ENCODE measurements at regions not wholly inside any gene's neighbourhood (a gene's known extent, or its start where the extent isn't known, plus 50 kb on each side); places are given as distances from the start of the nearest gene placed in this dataset.

DNA sequence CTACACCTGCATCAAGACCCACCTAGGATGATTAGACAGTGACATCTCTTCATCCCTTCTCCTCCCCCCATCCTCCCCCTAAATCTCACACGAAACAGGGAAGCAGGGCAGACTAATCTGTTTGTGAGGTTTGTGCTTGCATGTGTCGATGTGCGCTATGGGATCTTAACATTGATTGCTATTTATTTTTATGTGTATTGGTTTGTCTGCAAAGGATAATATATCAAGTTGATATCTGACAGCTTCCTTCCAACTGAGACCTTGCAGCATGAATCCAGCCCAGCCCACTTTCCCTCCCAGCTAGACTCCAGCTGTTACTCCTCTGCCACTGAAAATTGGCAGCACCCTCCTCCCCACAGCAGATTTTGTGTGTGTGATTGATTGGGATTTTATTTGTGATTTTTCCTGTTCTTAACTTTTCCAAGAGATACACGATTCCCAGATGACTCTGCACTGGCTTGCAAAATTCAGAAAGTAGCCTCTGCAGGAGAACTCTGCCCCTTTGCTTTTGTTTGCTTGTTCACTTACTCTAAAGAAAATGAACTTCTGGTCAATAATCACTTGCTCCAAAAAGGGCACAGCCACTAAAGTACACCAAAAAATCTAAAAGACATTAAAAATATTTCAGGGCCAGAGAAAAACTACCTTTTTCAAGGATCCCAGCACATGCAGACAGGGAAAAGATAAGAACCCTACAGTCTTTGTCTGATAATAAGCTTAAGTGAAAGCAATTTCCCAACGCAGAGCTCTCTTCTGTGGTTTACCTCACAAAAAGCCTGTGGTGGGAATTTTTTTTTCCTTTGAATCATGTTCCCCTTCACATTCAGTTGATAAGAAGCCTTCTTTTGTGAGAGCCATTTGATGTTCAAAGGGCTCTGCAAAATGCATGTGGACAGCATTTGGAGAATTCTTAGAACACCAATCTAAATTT is 222.1 kb downstream of the RPS29 start:
- no peak for DNase-seq (ENCODE audit: low read depth, low spot score)
- Histone ChIP-seq H3K9me3 (ENCODE audit: control insufficient read depth, low read depth, low read length) (no peaks in the 10 kb centered on the region), H3K36me3 (ENCODE audit: control insufficient read depth in 2 of 2, extremely low read depth in 1 of 2, insufficient read depth in 2 of 2, low read length in 2 of 2) (no peaks in the 10 kb centered on the region), H3K9me1 (ENCODE audit: control insufficient read depth, extremely low read depth, insufficient read depth, low read length) (no peaks in the 10 kb centered on the region), H3K9ac (ENCODE audit: control insufficient read depth, extremely low read depth, insufficient read depth, low read length) (no peak overlapping the region), H3K4me1 (ENCODE audit: control insufficient read depth, extremely low read depth, insufficient read depth, low read length) (no peaks in the 10 kb centered on the region), H3K79me2 (ENCODE audit: control insufficient read depth, insufficient read depth, low read length) (no peaks in the 10 kb centered on the region), H4K20me1 (ENCODE audit: control insufficient read depth, extremely low read depth, insufficient read depth, low read length) (no peaks in the 10 kb centered on the region), H2AFZ (ENCODE audit: control insufficient read depth, low read length) (no peak overlapping the region), H3K4me3 (ENCODE audit: control insufficient read depth in 2 of 3, extremely low read depth in 1 of 3, insufficient read depth in 2 of 3, low read depth in 1 of 3, low read length in 3 of 3) (no peak overlapping the region), H3K27ac (ENCODE audit: control insufficient read depth, insufficient read depth, low read length) (no peak overlapping the region), H3K27me3 (ENCODE audit: control insufficient read depth, extremely low read depth, insufficient read depth, low read length) (no peaks in the 10 kb centered on the region), H3K4me2 (ENCODE audit: control insufficient read depth, extremely low read depth, insufficient read depth, low read depth, low read length) (no peak overlapping the region)
- no peak for TF ChIP-seq EZH2 (IDR thresholded peaks at IDR 0.05; ENCODE audit: low read length)
- TF ChIP-seq, protein P1, sequence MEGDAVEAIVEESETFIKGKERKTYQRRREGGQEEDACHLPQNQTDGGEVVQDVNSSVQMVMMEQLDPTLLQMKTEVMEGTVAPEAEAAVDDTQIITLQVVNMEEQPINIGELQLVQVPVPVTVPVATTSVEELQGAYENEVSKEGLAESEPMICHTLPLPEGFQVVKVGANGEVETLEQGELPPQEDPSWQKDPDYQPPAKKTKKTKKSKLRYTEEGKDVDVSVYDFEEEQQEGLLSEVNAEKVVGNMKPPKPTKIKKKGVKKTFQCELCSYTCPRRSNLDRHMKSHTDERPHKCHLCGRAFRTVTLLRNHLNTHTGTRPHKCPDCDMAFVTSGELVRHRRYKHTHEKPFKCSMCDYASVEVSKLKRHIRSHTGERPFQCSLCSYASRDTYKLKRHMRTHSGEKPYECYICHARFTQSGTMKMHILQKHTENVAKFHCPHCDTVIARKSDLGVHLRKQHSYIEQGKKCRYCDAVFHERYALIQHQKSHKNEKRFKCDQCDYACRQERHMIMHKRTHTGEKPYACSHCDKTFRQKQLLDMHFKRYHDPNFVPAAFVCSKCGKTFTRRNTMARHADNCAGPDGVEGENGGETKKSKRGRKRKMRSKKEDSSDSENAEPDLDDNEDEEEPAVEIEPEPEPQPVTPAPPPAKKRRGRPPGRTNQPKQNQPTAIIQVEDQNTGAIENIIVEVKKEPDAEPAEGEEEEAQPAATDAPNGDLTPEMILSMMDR (optimal IDR thresholded peaks at IDR 0.05 in 1 of 3, IDR thresholded peaks at IDR 0.05 in 1 of 3, conservative IDR thresholded peaks at IDR 0.05 in 1 of 3; ENCODE audit: extremely low read depth in 1 of 3, insufficient read depth in 2 of 3, low read length in 3 of 3), result no peak
- no peak for FAIRE-seq
- dilution Hi-C loops (cut with MboI; ENCODE audit: extremely low pct_ligation_motif_present, low sequenced_read_pairs), result no loop called here

DNA sequence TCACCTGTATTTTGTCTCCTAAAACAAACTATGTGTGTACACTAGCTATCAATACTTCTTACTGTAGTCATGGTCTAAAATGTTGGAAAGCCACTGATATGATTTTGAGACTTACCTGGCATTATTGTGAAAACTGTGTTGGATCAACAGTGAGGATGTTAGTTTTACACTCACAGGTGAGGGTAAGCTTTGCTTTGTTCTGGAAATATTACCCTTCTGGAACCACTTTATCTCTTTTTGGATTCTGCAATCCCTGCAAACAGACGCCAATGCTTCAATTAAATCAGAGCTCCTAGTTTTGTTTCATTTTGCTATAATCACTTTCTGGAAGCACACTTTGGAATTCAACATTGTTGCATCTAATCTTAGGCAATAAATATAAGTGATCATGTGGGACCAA is 223.3 kb downstream of the RPS29 start:
- H3K9me3 ChIP-seq (ENCODE audit: control insufficient read depth, low read depth, low read length), result no peaks in the 10 kb centered on the region
- H3K4me3 ChIP-seq (ENCODE audit: control insufficient read depth in 2 of 3, extremely low read depth in 1 of 3, insufficient read depth in 2 of 3, low read depth in 1 of 3, low read length in 3 of 3), result no peak overlapping the region
- H4K20me1 ChIP-seq (ENCODE audit: control insufficient read depth, extremely low read depth, insufficient read depth, low read length), result no peaks in the 10 kb centered on the region
- no peak for FAIRE-seq
- dilution Hi-C loops (cut with MboI; ENCODE audit: extremely low pct_ligation_motif_present, low sequenced_read_pairs), result no loop called here
- no peaks in the 10 kb centered on the region for H3K27me3 ChIP-seq (ENCODE audit: control insufficient read depth, extremely low read depth, insufficient read depth, low read length)
- no peak overlapping the region for H3K27ac ChIP-seq (ENCODE audit: control insufficient read depth, insufficient read depth, low read length)
- TF ChIP-seq EZH2 (IDR thresholded peaks at IDR 0.05; ENCODE audit: low read length), result no peak
- TF ChIP-seq, protein P1 (optimal IDR thresholded peaks at IDR 0.05 in 1 of 3, IDR thresholded peaks at IDR 0.05 in 1 of 3, conservative IDR thresholded peaks at IDR 0.05 in 1 of 3; ENCODE audit: extremely low read depth in 1 of 3, insufficient read depth in 2 of 3, low read length in 3 of 3), result no peak
- H3K9ac ChIP-seq (ENCODE audit: control insufficient read depth, extremely low read depth, insufficient read depth, low read length), result no peak overlapping the region
- H3K4me2 ChIP-seq (ENCODE audit: control insufficient read depth, extremely low read depth, insufficient read depth, low read depth, low read length), result no peak overlapping the region
- no peak for DNase-seq (ENCODE audit: low read depth, low spot score)
- H3K36me3 ChIP-seq (ENCODE audit: control insufficient read depth in 2 of 2, extremely low read depth in 1 of 2, insufficient read depth in 2 of 2, low read length in 2 of 2), result no peaks in the 10 kb centered on the region
- no peak overlapping the region for H2AFZ ChIP-seq (ENCODE audit: control insufficient read depth, low read length)
- H3K79me2 ChIP-seq (ENCODE audit: control insufficient read depth, insufficient read depth, low read length), result no peaks in the 10 kb centered on the region
- H3K9me1 ChIP-seq (ENCODE audit: control insufficient read depth, extremely low read depth, insufficient read depth, low read length), result no peaks in the 10 kb centered on the region
- H3K4me1 ChIP-seq (ENCODE audit: control insufficient read depth, extremely low read depth, insufficient read depth, low read length), result no peaks in the 10 kb centered on the region
